Ovary (tissue), 3 donors: ENCODE measurements at regions not wholly inside any gene's neighbourhood (a gene's known extent, or its start where the extent isn't known, plus 50 kb on each side); places are given as distances from the start of the nearest gene placed in this dataset.

Source experiments
- POLR2A ChIP-seq: fragments of 450-650 bp; IDR thresholded peaks from one replicate; pipeline ENCODE4 v1.6.1; 2017; ENCODE audit warnings: antibody characterized with exemption, mild to moderate bottlenecking, moderate library complexity
- TF ChIP-seq, protein P1 (sequence below), 3 donors: fragments of 450-650 bp in 2 of 3; fragments of 200-600 bp in 1 of 3; IDR thresholded peaks; one replicate each; pipeline versions ENCODE4 v1.5.1 to v1.8.0; 2016 to 2022; ENCODE audit warnings: antibody characterized with exemption in 3 of 3, mild to moderate bottlenecking in 1 of 3
- donor health status: DM: no; HTN: no; CAD: no.

- TF ChIP-seq, protein P1, sequence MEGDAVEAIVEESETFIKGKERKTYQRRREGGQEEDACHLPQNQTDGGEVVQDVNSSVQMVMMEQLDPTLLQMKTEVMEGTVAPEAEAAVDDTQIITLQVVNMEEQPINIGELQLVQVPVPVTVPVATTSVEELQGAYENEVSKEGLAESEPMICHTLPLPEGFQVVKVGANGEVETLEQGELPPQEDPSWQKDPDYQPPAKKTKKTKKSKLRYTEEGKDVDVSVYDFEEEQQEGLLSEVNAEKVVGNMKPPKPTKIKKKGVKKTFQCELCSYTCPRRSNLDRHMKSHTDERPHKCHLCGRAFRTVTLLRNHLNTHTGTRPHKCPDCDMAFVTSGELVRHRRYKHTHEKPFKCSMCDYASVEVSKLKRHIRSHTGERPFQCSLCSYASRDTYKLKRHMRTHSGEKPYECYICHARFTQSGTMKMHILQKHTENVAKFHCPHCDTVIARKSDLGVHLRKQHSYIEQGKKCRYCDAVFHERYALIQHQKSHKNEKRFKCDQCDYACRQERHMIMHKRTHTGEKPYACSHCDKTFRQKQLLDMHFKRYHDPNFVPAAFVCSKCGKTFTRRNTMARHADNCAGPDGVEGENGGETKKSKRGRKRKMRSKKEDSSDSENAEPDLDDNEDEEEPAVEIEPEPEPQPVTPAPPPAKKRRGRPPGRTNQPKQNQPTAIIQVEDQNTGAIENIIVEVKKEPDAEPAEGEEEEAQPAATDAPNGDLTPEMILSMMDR (IDR thresholded peaks at IDR 0.05): no peak
- TF ChIP-seq POLR2A: no peak
Observed at GRCh38 chr20:52434041-52434425, 242.5 kb upstream of the ZFP64 start.
